NCI-H2029 (cell line): ENCODE measurements at regions not wholly inside any gene's neighbourhood (a gene's known extent, or its start where the extent isn't known, plus 50 kb on each side); places are given as distances from the start of the nearest gene placed in this dataset.

ENCODE experiments used
- DNase-seq: peaks from one replicate; lab custom pipeline; 2025; lab: John Stamatoyannopoulos, UW

DNA sequence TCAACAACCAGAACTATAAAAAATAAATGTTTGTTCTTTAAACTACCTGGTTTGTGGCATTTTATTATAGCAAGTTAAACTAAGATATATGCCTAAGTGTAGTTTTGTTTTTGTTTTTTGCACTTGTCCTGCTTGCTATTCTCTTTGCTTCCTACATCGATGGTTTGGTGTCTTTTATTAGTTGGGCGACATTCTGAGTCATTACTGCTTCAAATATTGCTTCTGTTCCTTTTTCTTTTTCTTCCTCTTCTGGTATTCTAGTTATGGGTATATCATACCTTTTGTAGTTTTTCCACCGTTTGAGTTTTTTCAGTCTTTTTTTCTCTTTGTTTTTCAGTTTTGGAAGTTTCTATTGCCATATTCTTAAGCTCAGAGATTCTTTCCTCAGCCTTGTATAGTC, 86.9 kb downstream of the MACIR start:
- DNase-seq, result no peak

DNA sequence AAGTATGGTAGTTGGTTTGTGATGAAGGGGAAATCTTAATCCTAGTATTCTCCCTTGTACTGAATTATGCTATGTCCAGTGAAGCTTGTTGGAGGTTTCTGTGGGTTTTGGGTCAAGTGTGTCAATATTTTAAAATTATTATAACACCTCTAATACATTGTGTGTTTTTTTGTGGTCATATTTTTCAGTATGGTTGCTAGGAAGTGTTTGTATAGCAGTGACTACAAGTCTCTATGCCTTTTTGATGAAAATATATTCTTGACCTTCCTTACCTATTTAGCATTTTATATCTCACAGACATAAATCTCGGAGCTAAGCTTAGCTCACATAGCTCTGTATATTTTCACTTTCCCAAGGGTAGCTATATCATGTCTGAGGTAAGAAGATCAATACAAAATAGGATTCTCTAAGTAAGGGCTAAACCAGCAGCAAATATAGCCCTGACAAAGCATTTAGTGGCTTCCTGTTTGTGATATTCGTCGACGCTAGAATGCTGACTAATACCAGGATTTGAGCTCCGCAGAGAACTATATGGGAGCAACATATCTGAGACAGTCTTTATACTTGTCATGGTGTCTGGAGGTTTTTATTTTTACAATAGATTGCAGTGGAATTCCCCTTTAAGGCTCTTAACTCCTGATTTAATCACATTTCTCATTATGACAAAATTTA, 82.3 kb downstream of the MACIR start:
- DNase-seq, result no peak

DNA sequence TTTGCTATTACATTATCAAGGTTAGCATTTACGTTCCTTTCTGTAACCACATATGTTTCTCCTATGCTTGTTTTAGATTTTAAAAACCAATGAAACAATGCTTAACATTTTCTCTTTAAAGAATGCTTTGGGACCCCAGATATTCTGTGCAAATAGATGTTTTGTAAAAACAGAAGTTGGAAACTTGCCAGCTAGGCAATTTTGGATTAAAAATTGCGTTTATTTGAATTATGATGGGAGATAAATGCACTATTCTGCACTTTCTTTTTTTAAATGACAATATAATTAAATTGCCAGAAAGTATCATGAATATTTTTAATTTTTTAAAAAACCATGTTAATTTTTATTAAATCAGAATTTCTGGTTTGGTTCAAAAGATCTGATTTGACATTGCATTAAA, 81.6 kb downstream of the MACIR start:
- no peak for DNase-seq

- DNase-seq, result no peak
Observed at GRCh38 chr5:103336941-103337340, 78.4 kb downstream of the MACIR start.

DNA sequence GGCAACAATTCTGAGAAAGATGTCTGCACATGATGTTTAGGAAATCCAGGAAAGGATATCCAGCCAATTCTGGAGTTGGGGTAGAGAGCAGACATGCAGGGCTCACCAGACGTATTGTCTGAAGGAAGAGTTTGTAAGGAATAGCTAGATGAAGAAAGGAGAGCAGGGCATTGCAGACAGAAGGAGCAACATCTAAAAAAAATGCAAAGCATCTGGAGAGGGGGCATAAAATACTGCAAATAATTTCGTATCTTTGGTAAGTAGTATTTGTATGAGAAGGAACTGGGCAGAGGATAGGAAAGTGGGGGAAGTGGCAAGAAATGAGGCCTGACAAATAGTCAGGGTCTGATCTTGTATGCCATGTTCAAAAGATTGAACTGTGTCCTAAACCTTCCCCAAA, 74.8 kb downstream of the MACIR start:
- DNase-seq, result no peak

DNA sequence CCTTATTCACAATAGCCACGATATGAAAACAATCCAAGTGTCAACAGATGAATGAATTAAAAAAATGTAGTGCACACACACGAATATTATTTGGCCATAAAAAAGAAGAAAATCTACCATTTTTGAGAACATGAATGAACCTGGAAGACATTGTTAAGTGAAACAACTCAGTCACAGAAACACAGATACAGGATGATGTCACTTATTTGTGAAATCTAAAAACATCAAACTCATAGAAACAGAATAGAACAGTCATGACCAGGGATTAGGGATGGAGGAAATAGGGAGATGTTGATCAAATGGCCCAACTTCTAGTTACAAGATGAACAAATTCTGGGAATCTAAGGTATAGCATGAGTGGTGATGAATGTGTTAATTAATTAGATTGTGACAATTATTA, 72.3 kb downstream of the MACIR start:
- DNase-seq, result no peak
